ENCODE measurements at regions not wholly inside any gene's neighbourhood (a gene's known extent, or its start where the extent isn't known, plus 50 kb on each side); places are given as distances from the start of the nearest gene placed in this dataset.

- no peaks in the 10 kb centered on the region for H3K4me1 Mint-ChIP-seq
- H3K36me3 Mint-ChIP-seq = no peaks in the 10 kb centered on the region
- H3K27me3 Mint-ChIP-seq = no peaks in the 10 kb centered on the region
- H3K27ac Mint-ChIP-seq = no peak overlapping the region
- no peak overlapping the region for H3K4me3 Mint-ChIP-seq
- H3K9me3 Mint-ChIP-seq = peaks cover 12% of the 10 kb centered on the region
Observed at GRCh38 chr5:144815131-144815530, 644.5 kb downstream of the KCTD16 start.

DNA sequence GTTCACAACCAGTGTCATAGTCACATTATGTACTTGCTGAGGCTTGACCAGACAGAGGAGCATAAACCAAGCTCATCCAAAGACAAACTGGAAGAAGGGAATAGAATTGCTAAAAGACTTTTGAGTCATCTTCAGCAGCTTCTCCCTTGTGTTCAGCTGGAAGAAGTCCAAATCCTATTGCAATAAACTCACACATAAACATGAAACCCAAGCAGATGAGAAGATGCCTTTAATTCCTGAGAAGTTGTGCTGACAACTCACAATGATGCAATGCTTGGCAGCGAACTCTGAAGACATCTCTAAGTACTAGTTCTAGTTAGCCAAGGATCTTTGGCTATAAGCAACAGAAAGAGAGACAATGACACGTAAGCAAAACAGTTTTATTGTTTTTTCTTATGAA lies 642.1 kb downstream of the KCTD16 start:
- H3K27me3 Mint-ChIP-seq = no peaks in the 10 kb centered on the region
- peaks cover 11% of the 10 kb centered on the region for H3K9me3 Mint-ChIP-seq
- no peaks in the 10 kb centered on the region for H3K36me3 Mint-ChIP-seq
- H3K4me1 Mint-ChIP-seq = no peaks in the 10 kb centered on the region
- H3K4me3 Mint-ChIP-seq = no peak overlapping the region
- no peak overlapping the region for H3K27ac Mint-ChIP-seq

- Mint-ChIP-seq H3K36me3 (no peaks in the 10 kb centered on the region), H3K9me3 (no peaks in the 10 kb centered on the region), H3K4me1 (no peaks in the 10 kb centered on the region), H3K27ac (no peak overlapping the region), H3K27me3 (no peaks in the 10 kb centered on the region), H3K4me3 (no peak overlapping the region)
Observed at GRCh38 chr5:144800169-144800568, 629.5 kb downstream of the KCTD16 start.

DNA sequence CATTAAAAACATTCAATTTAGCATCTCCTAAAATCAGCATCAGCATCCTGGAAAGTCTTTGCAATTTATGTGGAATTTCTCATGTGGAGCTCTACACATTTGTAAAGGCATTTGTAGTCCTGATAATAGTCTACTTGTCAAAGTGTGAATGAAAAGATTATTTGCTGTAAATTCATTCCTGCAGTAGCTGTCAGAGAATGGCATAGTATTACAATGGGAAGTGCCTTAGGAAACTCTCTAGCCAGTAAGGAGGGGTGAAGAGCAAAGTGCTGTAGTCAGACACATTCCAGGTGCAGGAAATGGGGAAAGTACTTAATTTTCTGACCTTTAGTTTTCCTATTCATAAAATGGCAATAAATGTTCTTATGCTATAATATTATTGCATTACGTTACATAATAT lies 627.9 kb downstream of the KCTD16 start:
- Mint-ChIP-seq H3K27me3 (no peaks in the 10 kb centered on the region), H3K4me3 (no peak overlapping the region), H3K4me1 (no peaks in the 10 kb centered on the region), H3K9me3 (peaks cover 9% of the 10 kb centered on the region), H3K36me3 (no peaks in the 10 kb centered on the region), H3K27ac (no peak overlapping the region)

DNA sequence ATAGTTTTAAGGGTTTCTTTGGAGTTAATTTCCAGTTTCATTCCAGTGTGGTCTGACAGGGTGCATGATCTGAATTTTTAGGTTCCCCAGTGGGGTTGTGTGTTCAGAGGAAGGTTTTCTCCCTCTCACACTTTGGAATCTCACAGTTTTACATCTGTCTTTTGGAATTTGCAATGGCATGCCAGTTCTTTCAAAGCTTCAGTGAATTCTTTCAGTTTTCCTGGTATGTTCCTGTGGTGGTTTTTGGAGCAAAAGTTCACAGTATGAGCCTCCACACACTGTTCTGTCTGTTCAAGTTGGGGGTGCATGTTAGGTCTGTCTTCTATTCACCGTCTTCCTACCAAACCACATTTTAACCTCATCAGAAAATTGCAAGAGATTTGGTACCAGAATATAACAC lies 624.2 kb downstream of the KCTD16 start:
- Mint-ChIP-seq H3K4me1 (no peaks in the 10 kb centered on the region), H3K4me3 (no peak overlapping the region), H3K9me3 (peaks cover 19% of the 10 kb centered on the region)

GRCh38 chr5:144788556-144788955 lies 617.9 kb downstream of the KCTD16 start:
- Mint-ChIP-seq H3K36me3 (no peaks in the 10 kb centered on the region), H3K27me3 (no peaks in the 10 kb centered on the region), H3K4me1 (no peaks in the 10 kb centered on the region), H3K4me3 (no peak overlapping the region), H3K27ac (no peak overlapping the region), H3K9me3 (peaks cover 10% of the 10 kb centered on the region)

More for the DNA sequence above, 624.2 kb downstream of the KCTD16 start:
- no peaks in the 10 kb centered on the region for H3K36me3 Mint-ChIP-seq
- no peak overlapping the region for H3K27ac Mint-ChIP-seq
- H3K27me3 Mint-ChIP-seq = no peaks in the 10 kb centered on the region

GRCh38 chr5:144788046-144788445 lies 617.4 kb downstream of the KCTD16 start:
- Mint-ChIP-seq H3K36me3 (no peaks in the 10 kb centered on the region), H3K4me3 (no peak overlapping the region), H3K9me3 (peaks cover 10% of the 10 kb centered on the region), H3K27ac (no peak overlapping the region), H3K4me1 (no peaks in the 10 kb centered on the region), H3K27me3 (no peaks in the 10 kb centered on the region)

GRCh38 chr5:144779368-144779767 lies 608.7 kb downstream of the KCTD16 start:
- H3K9me3 Mint-ChIP-seq = no peaks in the 10 kb centered on the region
- H3K36me3 Mint-ChIP-seq = no peaks in the 10 kb centered on the region
- H3K4me3 Mint-ChIP-seq = no peak overlapping the region
- H3K27me3 Mint-ChIP-seq = no peaks in the 10 kb centered on the region
- H3K27ac Mint-ChIP-seq = no peak overlapping the region
- no peaks in the 10 kb centered on the region for H3K4me1 Mint-ChIP-seq

DNA sequence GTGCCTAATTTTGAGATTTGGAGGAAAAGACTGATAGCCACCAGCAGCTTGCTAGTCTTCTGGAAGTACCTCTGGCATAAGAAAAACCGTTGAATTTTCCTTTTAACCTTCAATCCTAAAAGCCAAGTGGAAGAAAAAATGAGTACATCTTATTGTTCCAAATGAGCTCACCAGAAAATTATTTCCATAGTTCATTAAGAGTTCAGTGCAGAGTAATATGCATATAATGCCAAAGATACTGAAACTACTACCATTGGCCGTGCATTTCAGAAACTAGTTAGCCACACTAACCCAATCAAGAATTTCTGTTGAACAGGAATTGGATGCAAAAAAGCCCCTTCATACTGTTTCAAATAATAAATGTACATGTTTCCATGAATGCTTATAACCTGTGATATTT lies 607.9 kb downstream of the KCTD16 start:
- Mint-ChIP-seq H3K27ac (no peak overlapping the region), H3K9me3 (no peaks in the 10 kb centered on the region), H3K4me1 (no peaks in the 10 kb centered on the region), H3K27me3 (no peaks in the 10 kb centered on the region), H3K36me3 (no peaks in the 10 kb centered on the region), H3K4me3 (no peak overlapping the region)

DNA sequence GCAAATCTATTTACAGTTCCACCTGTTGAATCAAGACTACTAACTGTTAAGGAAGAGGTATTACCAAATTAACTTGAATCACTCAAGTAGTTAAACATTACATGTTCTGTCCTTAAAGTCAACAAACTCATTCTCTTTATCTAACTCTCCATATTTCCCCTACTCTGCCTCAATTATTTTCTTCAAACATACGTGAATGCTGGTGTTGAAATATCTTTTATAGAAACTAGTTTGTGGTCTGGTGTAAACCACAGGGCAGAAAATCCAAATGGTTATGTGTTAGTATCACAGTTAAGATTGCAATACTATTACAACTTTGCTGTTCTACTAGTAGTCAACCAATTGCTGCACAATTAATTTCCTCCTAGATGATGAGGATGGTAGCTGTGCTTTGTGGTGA lies 603.5 kb downstream of the KCTD16 start:
- H3K4me3 Mint-ChIP-seq = no peak overlapping the region
- no peak overlapping the region for H3K27ac Mint-ChIP-seq
- no peaks in the 10 kb centered on the region for H3K27me3 Mint-ChIP-seq
- H3K9me3 Mint-ChIP-seq = no peaks in the 10 kb centered on the region
- no peaks in the 10 kb centered on the region for H3K36me3 Mint-ChIP-seq
- H3K4me1 Mint-ChIP-seq = no peaks in the 10 kb centered on the region

- Mint-ChIP-seq H3K9me3 (no peaks in the 10 kb centered on the region), H3K36me3 (no peaks in the 10 kb centered on the region), H3K4me1 (no peaks in the 10 kb centered on the region), H3K4me3 (no peak overlapping the region), H3K27me3 (no peaks in the 10 kb centered on the region), H3K27ac (no peak overlapping the region)
Observed at GRCh38 chr5:144773628-144774027, 603.0 kb downstream of the KCTD16 start.

DNA sequence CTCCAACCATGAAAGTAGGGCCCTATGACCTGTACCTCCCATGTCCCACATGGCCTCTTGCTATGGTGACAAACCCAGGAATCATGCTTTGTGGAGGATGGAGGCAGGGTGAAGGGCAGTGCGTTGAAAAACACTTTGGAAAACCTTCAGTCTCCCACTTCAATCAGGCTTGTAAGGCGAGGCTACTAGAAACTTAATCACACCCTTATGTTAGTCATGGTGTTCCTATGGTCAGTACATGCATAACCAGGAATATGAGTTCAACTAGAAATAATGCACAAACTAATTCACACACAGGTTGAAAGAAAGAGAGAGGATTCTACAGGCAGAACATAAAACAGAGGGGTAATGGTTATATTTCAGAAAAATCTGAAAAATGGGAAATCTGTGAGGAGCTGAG lies 601.1 kb downstream of the KCTD16 start:
- Mint-ChIP-seq H3K27ac (no peak overlapping the region), H3K4me1 (no peaks in the 10 kb centered on the region), H3K36me3 (no peaks in the 10 kb centered on the region), H3K4me3 (no peak overlapping the region), H3K9me3 (no peaks in the 10 kb centered on the region), H3K27me3 (no peaks in the 10 kb centered on the region)

DNA sequence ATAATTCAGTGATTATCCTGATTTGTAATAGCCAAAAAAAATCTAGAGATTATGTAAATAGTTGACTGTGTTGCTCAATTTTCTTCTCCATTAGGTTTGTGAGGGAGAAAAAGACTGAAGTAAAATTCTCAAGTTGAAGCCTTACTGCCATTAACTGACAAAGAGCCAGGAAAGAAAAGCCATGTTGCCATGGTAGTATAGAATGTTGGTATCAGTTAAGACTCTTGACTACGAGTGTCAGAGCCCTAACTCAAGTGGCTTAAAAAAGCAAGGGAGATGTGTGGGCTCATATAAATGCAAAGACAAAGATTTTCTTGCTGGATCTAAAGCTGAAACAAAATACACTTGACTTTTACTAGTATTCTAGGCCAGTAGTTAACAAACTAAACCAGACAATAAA lies 571.7 kb downstream of the KCTD16 start:
- no peak overlapping the region for H3K27ac Mint-ChIP-seq
- H3K4me1 Mint-ChIP-seq = no peaks in the 10 kb centered on the region
- H3K36me3 Mint-ChIP-seq = no peaks in the 10 kb centered on the region
- peaks cover 6% of the 10 kb centered on the region for H3K9me3 Mint-ChIP-seq
- H3K4me3 Mint-ChIP-seq = no peak overlapping the region
- H3K27me3 Mint-ChIP-seq = no peaks in the 10 kb centered on the region

GRCh38 chr5:144731786-144732185 lies 561.1 kb downstream of the KCTD16 start:
- no peaks in the 10 kb centered on the region for H3K4me1 Mint-ChIP-seq
- no peaks in the 10 kb centered on the region for H3K27me3 Mint-ChIP-seq
- no peak overlapping the region for H3K4me3 Mint-ChIP-seq
- peaks cover 14% of the 10 kb centered on the region for H3K9me3 Mint-ChIP-seq
- H3K27ac Mint-ChIP-seq = no peak overlapping the region
- H3K36me3 Mint-ChIP-seq = no peaks in the 10 kb centered on the region

DNA sequence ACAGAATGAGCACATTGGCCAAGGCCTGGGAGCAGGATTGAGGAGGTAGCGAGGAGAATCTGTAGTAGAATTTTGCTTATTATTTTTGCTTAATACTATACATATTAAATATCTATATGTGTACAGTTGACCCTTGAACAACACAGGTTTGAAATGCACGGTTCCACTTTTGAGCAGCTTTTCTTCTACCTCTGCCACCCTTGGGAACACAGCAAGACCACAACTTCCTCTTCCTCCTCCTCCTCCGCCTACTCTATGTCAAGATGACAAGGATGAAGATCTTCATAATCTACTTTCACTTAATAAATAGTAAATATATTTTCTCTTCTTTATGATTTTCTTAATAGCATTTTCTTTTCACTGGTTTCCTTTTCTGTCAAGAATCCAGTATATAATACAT lies 541.4 kb downstream of the KCTD16 start:
- H3K9me3 Mint-ChIP-seq = no peaks in the 10 kb centered on the region

GRCh38 chr5:144711172-144711571 lies 540.5 kb downstream of the KCTD16 start:
- Mint-ChIP-seq H3K4me1 (no peaks in the 10 kb centered on the region), H3K4me3 (no peak overlapping the region), H3K36me3 (no peaks in the 10 kb centered on the region), H3K9me3 (no peaks in the 10 kb centered on the region), H3K27me3 (no peaks in the 10 kb centered on the region), H3K27ac (no peak overlapping the region)

More for the DNA sequence above, 541.4 kb downstream of the KCTD16 start:
- no peak overlapping the region for H3K27ac Mint-ChIP-seq
- no peak overlapping the region for H3K4me3 Mint-ChIP-seq
- no peaks in the 10 kb centered on the region for H3K4me1 Mint-ChIP-seq
- no peaks in the 10 kb centered on the region for H3K36me3 Mint-ChIP-seq
- no peaks in the 10 kb centered on the region for H3K27me3 Mint-ChIP-seq

- no peaks in the 10 kb centered on the region for H3K36me3 Mint-ChIP-seq
- H3K9me3 Mint-ChIP-seq = no peaks in the 10 kb centered on the region
- H3K4me3 Mint-ChIP-seq = no peak overlapping the region
- H3K4me1 Mint-ChIP-seq = no peaks in the 10 kb centered on the region
- H3K27me3 Mint-ChIP-seq = no peaks in the 10 kb centered on the region
- H3K27ac Mint-ChIP-seq = no peak overlapping the region
Observed at GRCh38 chr5:144710637-144711036, 540.0 kb downstream of the KCTD16 start.
